ENCODE measurements at regions not wholly inside any gene's neighbourhood (a gene's known extent, or its start where the extent isn't known, plus 50 kb on each side); places are given as distances from the start of the nearest gene placed in this dataset.

GRCh38 chr2:52220393-52220792 is 1188.5 kb upstream of the NRXN1 start:
- TF ChIP-seq RCOR1 (IDR thresholded peaks at IDR 0.05; ENCODE audit: low read depth, low read length) (no peak), CTCF (IDR thresholded peaks at IDR 0.05) (no peak), KDM5A (IDR thresholded peaks at IDR 0.05) (no peak), REST (IDR thresholded peaks at IDR 0.05) (no peak), FOSB (CRISPR knock-in tag; IDR thresholded peaks at IDR 0.05) (no peak), CEBPB (IDR thresholded peaks at IDR 0.05) (no peak), CHD4 (IDR thresholded peaks at IDR 0.05; ENCODE audit: borderline replicate concordance) (no peak), MAX (IDR thresholded peaks at IDR 0.05) (no peak), EP300 (IDR thresholded peaks at IDR 0.05) (no peak), USF2 (IDR thresholded peaks at IDR 0.05) (no peak), ZFP36 (IDR thresholded peaks at IDR 0.05; ENCODE audit: borderline replicate concordance, partially characterized antibody) (no peak), SMC3 (IDR thresholded peaks at IDR 0.05) (no peak), JUNB (IDR thresholded peaks at IDR 0.05) (no peak)

Measured in A549 (cell line).